Endothelial cell of umbilical vein (primary cell): ENCODE measurements at regions not wholly inside any gene's neighbourhood (a gene's known extent, or its start where the extent isn't known, plus 50 kb on each side); places are given as distances from the start of the nearest gene placed in this dataset.

ENCODE experiments used
- BruUV-seq: library from RNA; stranded (reverse); fragments of 400-500 nt; replicated peaks from 2 replicates; lab custom pipeline; 2021; lab: Mats Ljungman, UMichigan
- CTCF ChIA-PET: fragments of 300-600, 350-600 bp; sonication (Branson Sonifier 250); formaldehyde crosslinking; loops from one replicate; lab custom pipeline; 2021; ENCODE audit warnings: antibody characterized with exemption, inconsistent platforms; lab: Charles Lee
- POLR2A ChIA-PET: fragments of 300-600, 350-600 bp; sonication (Branson Sonifier 250); formaldehyde crosslinking; loops from one replicate; lab custom pipeline; 2021; ENCODE audit warnings: antibody characterized with exemption, inconsistent platforms; lab: Charles Lee
- DNase-seq: peaks from one replicate; pipeline ENCODE4 v3.0.0-alpha.2; 2011; ENCODE audit warnings: low read depth, low spot score
- FAIRE-seq: peaks from 2 replicates; lab custom pipeline; 2011; peaks lifted over from hg19 to GRCh38; lab: Jason Lieb, UNC
- H2AFZ ChIP-seq: 2 replicates; pipeline ENCODE4 v1.6.0; 2012; ENCODE audit warnings: low read depth, low read length, control low read depth, inconsistent platforms
- H3K27ac ChIP-seq: 2 replicates; pipeline ENCODE4 v1.5.1; 2011; ENCODE audit warnings: low read depth, mild to moderate bottlenecking, control low read depth, low read length, moderate library complexity; ENCODE audit not compliant: insufficient read depth
- H3K27me3 ChIP-seq, 2 experiments: 2 replicates each; pipeline versions ENCODE4 v1.6.0 to v1.6.1; 2011; ENCODE audit warnings: low read length in 2 of 2, mixed read lengths in 1 of 2; ENCODE audit not compliant: control insufficient read depth in 2 of 2, insufficient read depth in 2 of 2
- H3K36me3 ChIP-seq, 2 experiments: 2 replicates in 1 of 2; 3 replicates in 1 of 2; pipeline ENCODE4 v1.5.1; 2011; ENCODE audit warnings: low read length in 2 of 2, mild to moderate bottlenecking in 1 of 2, moderate library complexity in 1 of 2; ENCODE audit not compliant: control insufficient read depth in 2 of 2, insufficient read depth in 2 of 2; ENCODE audit errors: extremely low read depth in 1 of 2
- H3K4me1 ChIP-seq: 3 replicates; pipeline ENCODE4 v1.5.1; 2011; ENCODE audit warnings: mild to moderate bottlenecking, low read length; ENCODE audit not compliant: control insufficient read depth, insufficient read depth; ENCODE audit errors: extremely low read depth
- H3K4me2 ChIP-seq: 2 replicates; pipeline ENCODE4 v1.6.1; 2011; ENCODE audit warnings: low read length, control low read depth, mixed read lengths; ENCODE audit not compliant: insufficient read depth
- H3K4me3 ChIP-seq, 3 experiments: fragments of 200-600 bp in 1 of 3; sonication (generic), shearing (Covaris generic) in 1 of 3; replicated peaks in 1 of 3; 2 replicates each; pipeline ENCODE4 v1.5.1; 2011 to 2016; ENCODE audit warnings: control low read depth in 3 of 3, low read length in 3 of 3, mild to moderate bottlenecking in 2 of 3, inconsistent platforms in 1 of 3, low read depth in 1 of 3, moderate library complexity in 1 of 3; ENCODE audit not compliant: insufficient read depth in 1 of 3
- H3K79me2 ChIP-seq: 2 replicates; pipeline ENCODE4 v1.6.0; 2012; ENCODE audit warnings: low read length, inconsistent platforms; ENCODE audit not compliant: control insufficient read depth, insufficient read depth
- H3K9ac ChIP-seq: replicated peaks from 2 replicates; pipeline ENCODE3; 2011; ENCODE audit warnings: low read length, control low read depth; ENCODE audit not compliant: insufficient read depth; ENCODE audit errors: extremely low read depth
- H3K9me1 ChIP-seq: replicated peaks from 3 replicates; pipeline ENCODE4 v1.6.0; 2011; ENCODE audit warnings: mild to moderate bottlenecking, low read length; ENCODE audit not compliant: control insufficient read depth, insufficient read depth; ENCODE audit errors: extremely low read depth
- H3K9me3 ChIP-seq: replicated peaks from 2 replicates; pipeline ENCODE4 v1.5.1; 2012; ENCODE audit warnings: low read length, inconsistent platforms; ENCODE audit not compliant: control insufficient read depth, insufficient read depth
- H4K20me1 ChIP-seq: replicated peaks from 2 replicates; pipeline ENCODE3; 2011; ENCODE audit warnings: mild to moderate bottlenecking, low read length; ENCODE audit not compliant: control insufficient read depth, insufficient read depth; ENCODE audit errors: extremely low read depth
- EZH2 ChIP-seq: IDR thresholded peaks from 2 replicates; pipeline ENCODE4 v1.6.1; 2012; ENCODE audit warnings: borderline replicate concordance, low read depth, mild to moderate bottlenecking, moderate library complexity, low read length, inconsistent platforms; ENCODE audit not compliant: severe bottlenecking
- FOS ChIP-seq: IDR thresholded peaks from 2 replicates; pipeline ENCODE4 v1.6.1; 2011; ENCODE audit warnings: mild to moderate bottlenecking, low read length, moderate library complexity, borderline replicate concordance; ENCODE audit not compliant: insufficient read depth
- GATA2 ChIP-seq: IDR thresholded peaks from 2 replicates; pipeline ENCODE4 v1.7.0; 2011; ENCODE audit warnings: low read depth, mild to moderate bottlenecking, moderate library complexity, mixed read lengths, low read length; ENCODE audit not compliant: insufficient read length, insufficient read depth
- MYC ChIP-seq: IDR thresholded peaks from one replicate; pipeline ENCODE4 v1.6.1; 2011; ENCODE audit warnings: mild to moderate bottlenecking, low read depth, low read length
- POLR2A ChIP-seq: IDR thresholded peaks from 2 replicates; pipeline ENCODE4 v1.6.1; 2012; ENCODE audit warnings: low read depth, mild to moderate bottlenecking, control low read depth, low read length
- dilution Hi-C: fragments of 300-500 bp; cut with MboI; formaldehyde crosslinking; loops from one replicate; pipeline ENCODE4 v1.15.0; 2019; ENCODE audit warnings: low sequenced_read_pairs; ENCODE audit not compliant: extremely low pct_ligation_motif_present
- intact Hi-C: fragments of 100-400 bp; cut with micrococcal nuclease; formaldehyde crosslinking; loops from one replicate; pipeline ENCODE4 v1.10.0; 2022
- TF ChIP-seq, protein P1 (sequence below): IDR thresholded peaks from 2 replicates; pipeline ENCODE4 v1.6.1; 2011; ENCODE audit not compliant: insufficient read depth, insufficient read length
- TF ChIP-seq, protein P2 (sequence below), 2 donors: IDR thresholded peaks; 1 replicate in 1 of 2; 2 replicates in 1 of 2; pipeline ENCODE4 v1.5.1; 2011; ENCODE audit warnings: low read length in 2 of 2, mild to moderate bottlenecking in 2 of 2, moderate library complexity in 2 of 2, control low read depth in 1 of 2, inconsistent platforms in 1 of 2, low read depth in 1 of 2; ENCODE audit not compliant: insufficient read depth in 1 of 2; ENCODE audit errors: extremely low read depth in 1 of 2

DNA sequence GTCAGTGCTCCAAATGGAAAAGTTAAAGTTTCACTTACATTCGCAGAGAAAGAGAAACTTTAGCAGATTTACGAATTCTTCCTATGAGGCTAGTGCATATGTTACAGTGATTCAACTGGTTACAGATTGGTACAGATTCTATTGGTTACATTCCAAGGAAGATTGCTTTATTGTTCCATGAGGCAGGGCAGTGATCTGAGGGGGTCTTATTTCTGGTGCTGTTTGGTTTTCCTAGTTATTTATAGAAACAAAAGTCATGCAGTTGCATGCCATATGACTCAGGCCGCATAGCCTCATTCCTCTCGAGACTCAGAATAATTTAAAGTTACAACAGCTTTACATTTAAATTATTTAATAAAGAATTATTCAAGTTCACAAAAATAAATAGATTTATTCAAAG is 385.4 kb upstream of the SYT4 start:
- ChIA-PET POLR2A (no interaction called here), CTCF (interaction anchor here (1.6 kb wide), 2 partner anchors 43 to 1550 kb away, joined by 6 to 7 read pairs; no protein-coding TSS in a partner anchor)
- no peaks in the 10 kb centered on the region for H3K36me3 ChIP-seq
- no peak overlapping the region for H3K4me2 ChIP-seq
- intact Hi-C loops (no loop called here), dilution Hi-C loops (no loop called here)
- H3K4me1 ChIP-seq, result no peaks in the 10 kb centered on the region
- H3K27ac ChIP-seq, result no peak overlapping the region
- no peak overlapping the region for H3K9ac ChIP-seq
- DNase-seq (no peak), FAIRE-seq (no peak)
- no peaks in the 10 kb centered on the region for H3K9me3 ChIP-seq
- BruUV-seq, result no TSS peak
- H3K27me3 ChIP-seq, result no peaks in the 10 kb centered on the region
- no peaks in the 10 kb centered on the region for H4K20me1 ChIP-seq
- no peaks in the 10 kb centered on the region for H3K79me2 ChIP-seq
- no peak overlapping the region for H2AFZ ChIP-seq
- TF ChIP-seq, protein P1, sequence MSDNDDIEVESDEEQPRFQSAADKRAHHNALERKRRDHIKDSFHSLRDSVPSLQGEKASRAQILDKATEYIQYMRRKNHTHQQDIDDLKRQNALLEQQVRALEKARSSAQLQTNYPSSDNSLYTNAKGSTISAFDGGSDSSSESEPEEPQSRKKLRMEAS, result no peak
- no peak for TF ChIP-seq EZH2
- TF ChIP-seq FOS, result no peak
- TF ChIP-seq, protein P2, sequence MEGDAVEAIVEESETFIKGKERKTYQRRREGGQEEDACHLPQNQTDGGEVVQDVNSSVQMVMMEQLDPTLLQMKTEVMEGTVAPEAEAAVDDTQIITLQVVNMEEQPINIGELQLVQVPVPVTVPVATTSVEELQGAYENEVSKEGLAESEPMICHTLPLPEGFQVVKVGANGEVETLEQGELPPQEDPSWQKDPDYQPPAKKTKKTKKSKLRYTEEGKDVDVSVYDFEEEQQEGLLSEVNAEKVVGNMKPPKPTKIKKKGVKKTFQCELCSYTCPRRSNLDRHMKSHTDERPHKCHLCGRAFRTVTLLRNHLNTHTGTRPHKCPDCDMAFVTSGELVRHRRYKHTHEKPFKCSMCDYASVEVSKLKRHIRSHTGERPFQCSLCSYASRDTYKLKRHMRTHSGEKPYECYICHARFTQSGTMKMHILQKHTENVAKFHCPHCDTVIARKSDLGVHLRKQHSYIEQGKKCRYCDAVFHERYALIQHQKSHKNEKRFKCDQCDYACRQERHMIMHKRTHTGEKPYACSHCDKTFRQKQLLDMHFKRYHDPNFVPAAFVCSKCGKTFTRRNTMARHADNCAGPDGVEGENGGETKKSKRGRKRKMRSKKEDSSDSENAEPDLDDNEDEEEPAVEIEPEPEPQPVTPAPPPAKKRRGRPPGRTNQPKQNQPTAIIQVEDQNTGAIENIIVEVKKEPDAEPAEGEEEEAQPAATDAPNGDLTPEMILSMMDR (IDR thresholded peaks at IDR 0.05; ENCODE audit: extremely low read depth in 1 of 2, insufficient read depth in 1 of 2, low read depth in 1 of 2, low read length in 2 of 2), result no peak
- no peak for TF ChIP-seq POLR2A
- no peaks in the 10 kb centered on the region for H3K9me1 ChIP-seq
- H3K4me3 ChIP-seq, result no peak overlapping the region

- BruUV-seq, result no TSS peak
- FAIRE-seq (no peak), DNase-seq (no peak)
- intact Hi-C loops (no loop called here), dilution Hi-C loops (no loop called here)
- Histone ChIP-seq H3K27ac (no peak overlapping the region), H3K9me1 (no peaks in the 10 kb centered on the region), H2AFZ (no peak overlapping the region), H3K9ac (no peak overlapping the region), H3K4me3 (no peak overlapping the region), H3K36me3 (no peaks in the 10 kb centered on the region), H3K9me3 (no peaks in the 10 kb centered on the region), H3K4me2 (no peak overlapping the region), H4K20me1 (no peaks in the 10 kb centered on the region), H3K79me2 (no peaks in the 10 kb centered on the region), H3K4me1 (no peaks in the 10 kb centered on the region), H3K27me3 (no peaks in the 10 kb centered on the region)
- ChIA-PET CTCF (no interaction called here), POLR2A (no interaction called here)
- no peak for TF ChIP-seq GATA2
- TF ChIP-seq, protein P1, result no peak
- TF ChIP-seq, protein P2 (IDR thresholded peaks at IDR 0.05; ENCODE audit: extremely low read depth in 1 of 2, insufficient read depth in 1 of 2, low read depth in 1 of 2, low read length in 2 of 2), result no peak
- no peak for TF ChIP-seq EZH2
- TF ChIP-seq FOS, result no peak
- TF ChIP-seq MYC, result no peak
- TF ChIP-seq POLR2A, result no peak
Measured at GRCh38 chr18:43663159-43663558, 385.9 kb upstream of the SYT4 start.
